Adrenal gland (tissue), 5 donors: ENCODE measurements at regions not wholly inside any gene's neighbourhood (a gene's known extent, or its start where the extent isn't known, plus 50 kb on each side); places are given as distances from the start of the nearest gene placed in this dataset.

ENCODE experiments used
- CTCF ChIP-seq, 6 experiments: fragments of 450-650 bp in 4 of 6; fragments of 200-600 bp in 2 of 6; sonication (generic) in 1 of 6; IDR thresholded peaks; 1 replicate in 5 of 6; 2 replicates in 1 of 6; pipeline versions ENCODE4 v1.5.1 to v1.8.0; 2016 to 2021; ENCODE audit warnings: antibody characterized with exemption in 6 of 6, mild to moderate bottlenecking in 2 of 6, moderate library complexity in 1 of 6
- POLR2A ChIP-seq, 2 donors: fragments of 450-650 bp; IDR thresholded peaks; one replicate each; pipeline ENCODE4 v1.6.1; 2017; ENCODE audit warnings: antibody characterized with exemption in 2 of 2, mild to moderate bottlenecking in 2 of 2, moderate library complexity in 1 of 2
- donor health status: DM: no; HTN: no; CAD: no.

DNA sequence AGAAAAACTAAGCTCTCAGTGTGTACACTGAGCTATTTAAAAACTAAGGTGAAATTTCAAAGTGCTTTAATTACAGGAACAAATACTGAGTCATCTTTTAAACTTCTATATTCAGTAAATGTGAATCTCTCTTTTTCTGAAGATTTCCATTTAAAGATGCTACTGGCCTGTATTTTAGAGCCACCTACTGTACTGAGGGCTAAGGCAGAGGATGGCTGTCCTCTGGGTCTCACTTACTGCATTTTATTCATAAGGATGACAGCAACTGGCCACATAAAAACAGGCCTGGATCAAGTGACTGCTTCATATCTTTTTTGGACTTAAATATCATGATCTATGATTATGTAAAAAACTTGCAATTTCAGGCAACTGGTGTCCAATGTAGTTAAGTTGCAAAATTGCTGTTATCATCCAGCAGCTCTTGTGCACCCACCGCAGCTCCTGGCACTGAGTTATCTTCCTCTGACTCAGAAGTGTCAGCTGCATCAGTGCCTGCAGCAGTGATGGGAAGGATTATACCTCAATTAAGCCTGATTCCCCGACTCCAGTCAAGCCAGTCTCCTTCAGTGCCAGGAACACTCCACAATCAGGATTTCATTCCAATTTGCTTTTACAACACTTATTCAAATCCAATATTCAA is 1073.7 kb downstream of the PDHA2 start:
- TF ChIP-seq CTCF (IDR thresholded peaks at IDR 0.05) (no peak), POLR2A (IDR thresholded peaks at IDR 0.05) (no peak)
